ENCODE measurements at regions not wholly inside any gene's neighbourhood (a gene's known extent, or its start where the extent isn't known, plus 50 kb on each side); places are given as distances from the start of the nearest gene placed in this dataset.

- H3K9me3 ChIP-seq: no peaks in the 10 kb centered on the region
- H3K36me3 ChIP-seq (ENCODE audit: low read depth): no peaks in the 10 kb centered on the region
- ATAC-seq: no peak
- intact Hi-C loops (cut with DNase I, micrococcal nuclease): no loop called here
- no peak overlapping the region for H3K4me3 ChIP-seq
- no peak for DNase-seq
- no peaks in the 10 kb centered on the region for H3K4me1 ChIP-seq (ENCODE audit: low read depth)
- no peak for TF ChIP-seq CTCF (IDR thresholded peaks at IDR 0.05)
Observed at GRCh38 chr6:134472046-134472445, 154.1 kb upstream of the SGK1 start.

- DNase-seq (no peak), ATAC-seq (no peak)
- Histone ChIP-seq H3K4me1 (ENCODE audit: low read depth) (no peaks in the 10 kb centered on the region), H3K9me3 (no peaks in the 10 kb centered on the region), H3K36me3 (ENCODE audit: low read depth) (no peaks in the 10 kb centered on the region), H3K4me3 (no peak overlapping the region)
- intact Hi-C loops (cut with DNase I, micrococcal nuclease): no loop called here
- TF ChIP-seq CTCF (IDR thresholded peaks at IDR 0.05): no peak
Observed at GRCh38 chr6:134470457-134470975, 152.6 kb upstream of the SGK1 start.

- no peaks in the 10 kb centered on the region for H3K9me3 ChIP-seq
- ATAC-seq: no peak
- no peak for TF ChIP-seq CTCF (IDR thresholded peaks at IDR 0.05)
- H3K4me3 ChIP-seq: no peak overlapping the region
- intact Hi-C loops (cut with DNase I, micrococcal nuclease): no loop called here
- no peaks in the 10 kb centered on the region for H3K36me3 ChIP-seq (ENCODE audit: low read depth)
- no peak for DNase-seq
- H3K4me1 ChIP-seq (ENCODE audit: low read depth): no peaks in the 10 kb centered on the region
Observed at GRCh38 chr6:134469702-134470456, 152.0 kb upstream of the SGK1 start.

GRCh38 chr6:134468633-134469032 is 150.7 kb upstream of the SGK1 start:
- H3K4me3 ChIP-seq: no peak overlapping the region
- H3K9me3 ChIP-seq: no peaks in the 10 kb centered on the region
- H3K36me3 ChIP-seq (ENCODE audit: low read depth): no peaks in the 10 kb centered on the region
- TF ChIP-seq CTCF (IDR thresholded peaks at IDR 0.05): no peak
- H3K4me1 ChIP-seq (ENCODE audit: low read depth): no peaks in the 10 kb centered on the region
- ATAC-seq (no peak), DNase-seq (no peak)
- intact Hi-C loops (cut with DNase I, micrococcal nuclease): no loop called here

GRCh38 chr6:134467620-134468019 is 149.7 kb upstream of the SGK1 start:
- no peaks in the 10 kb centered on the region for H3K9me3 ChIP-seq
- intact Hi-C loops (cut with DNase I, micrococcal nuclease): no loop called here

More at GRCh38 chr6:134467620-134468019, 149.7 kb upstream of the SGK1 start:
- H3K4me3 ChIP-seq: no peak overlapping the region
- ATAC-seq (no peak), DNase-seq (no peak)
- no peaks in the 10 kb centered on the region for H3K36me3 ChIP-seq (ENCODE audit: low read depth)
- no peaks in the 10 kb centered on the region for H3K4me1 ChIP-seq (ENCODE audit: low read depth)
- no peak for TF ChIP-seq CTCF (IDR thresholded peaks at IDR 0.05)

Data from mucosa of descending colon (tissue), 3 donors.